ENCODE measurements at regions not wholly inside any gene's neighbourhood (a gene's known extent, or its start where the extent isn't known, plus 50 kb on each side); places are given as distances from the start of the nearest gene placed in this dataset.

DNA sequence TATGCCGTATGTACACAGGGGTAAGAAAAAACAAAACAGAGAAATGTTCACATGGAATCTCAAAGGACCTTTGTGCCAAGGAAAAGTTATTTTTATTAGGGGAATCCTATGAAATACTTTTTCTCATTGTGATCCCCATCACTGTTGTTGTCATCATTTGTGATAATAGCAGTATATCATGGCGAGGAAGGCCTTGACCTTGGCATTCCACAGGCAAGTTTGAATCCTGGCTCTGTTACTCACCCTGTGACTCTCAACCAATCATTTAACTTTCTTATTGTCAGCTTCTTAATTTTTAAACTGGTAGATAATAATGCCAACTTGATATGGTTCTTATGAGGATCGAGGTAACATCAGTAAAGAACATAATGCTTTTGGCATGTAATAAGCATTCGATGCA is 142.2 kb upstream of the DDHD1 start:
- TF ChIP-seq, protein P1, sequence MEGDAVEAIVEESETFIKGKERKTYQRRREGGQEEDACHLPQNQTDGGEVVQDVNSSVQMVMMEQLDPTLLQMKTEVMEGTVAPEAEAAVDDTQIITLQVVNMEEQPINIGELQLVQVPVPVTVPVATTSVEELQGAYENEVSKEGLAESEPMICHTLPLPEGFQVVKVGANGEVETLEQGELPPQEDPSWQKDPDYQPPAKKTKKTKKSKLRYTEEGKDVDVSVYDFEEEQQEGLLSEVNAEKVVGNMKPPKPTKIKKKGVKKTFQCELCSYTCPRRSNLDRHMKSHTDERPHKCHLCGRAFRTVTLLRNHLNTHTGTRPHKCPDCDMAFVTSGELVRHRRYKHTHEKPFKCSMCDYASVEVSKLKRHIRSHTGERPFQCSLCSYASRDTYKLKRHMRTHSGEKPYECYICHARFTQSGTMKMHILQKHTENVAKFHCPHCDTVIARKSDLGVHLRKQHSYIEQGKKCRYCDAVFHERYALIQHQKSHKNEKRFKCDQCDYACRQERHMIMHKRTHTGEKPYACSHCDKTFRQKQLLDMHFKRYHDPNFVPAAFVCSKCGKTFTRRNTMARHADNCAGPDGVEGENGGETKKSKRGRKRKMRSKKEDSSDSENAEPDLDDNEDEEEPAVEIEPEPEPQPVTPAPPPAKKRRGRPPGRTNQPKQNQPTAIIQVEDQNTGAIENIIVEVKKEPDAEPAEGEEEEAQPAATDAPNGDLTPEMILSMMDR (IDR thresholded peaks at IDR 0.05), result no peak
- no peak for TF ChIP-seq POLR2A (IDR thresholded peaks at IDR 0.05)
